H1 (cell line): ENCODE measurements at regions not wholly inside any gene's neighbourhood (a gene's known extent, or its start where the extent isn't known, plus 50 kb on each side); places are given as distances from the start of the nearest gene placed in this dataset.

Experiments
- CTCF ChIA-PET: fragments of 300-600 bp; sonication (Branson Sonifier 250); formaldehyde crosslinking; loops from one replicate; lab custom pipeline; 2021; ENCODE audit not compliant: partially characterized antibody; lab: Charles Lee
- POLR2A ChIA-PET: fragments of 300-600 bp; sonication (Branson Sonifier 250); formaldehyde crosslinking; loops from one replicate; lab custom pipeline; 2021; ENCODE audit warnings: inconsistent platforms; ENCODE audit not compliant: partially characterized antibody; lab: Charles Lee
- DNase-seq, 2 experiments: peaks; one replicate each; pipeline versions ENCODE4 v3.0.0 to v3.0.0-alpha.2; 2010 to 2022; ENCODE audit warnings: low spot score in 2 of 2, low read depth in 1 of 2, mixed read lengths in 1 of 2
- FAIRE-seq: peaks from 2 replicates; lab custom pipeline; 2011; peaks lifted over from hg19 to GRCh38; lab: Jason Lieb, UNC
- H2AFZ ChIP-seq: 2 replicates; pipeline ENCODE4 v1.8.1; 2012; ENCODE audit warnings: low read length, inconsistent platforms
- H2AK5ac ChIP-seq: 2 replicates; pipeline ENCODE4 v1.6.1; 2013; ENCODE audit warnings: low read depth, low read length
- H2BK120ac ChIP-seq: replicated peaks from 2 replicates; pipeline ENCODE3; 2013; ENCODE audit warnings: low read depth, low read length, inconsistent platforms
- H2BK12ac ChIP-seq: 2 replicates; pipeline ENCODE4 v1.6.1; 2013; ENCODE audit warnings: low read depth, low read length
- H2BK15ac ChIP-seq: 2 replicates; pipeline ENCODE4 v1.6.1; 2013; ENCODE audit warnings: low read length
- H2BK20ac ChIP-seq: 2 replicates; pipeline ENCODE4 v1.6.1; 2013; ENCODE audit warnings: low read length
- H2BK5ac ChIP-seq: 2 replicates; pipeline ENCODE4 v1.6.1; 2013; ENCODE audit warnings: low read depth, low read length
- H3K14ac ChIP-seq: 2 replicates; pipeline ENCODE4 v1.6.1; 2013; ENCODE audit warnings: inconsistent platforms; ENCODE audit not compliant: insufficient read length
- H3K18ac ChIP-seq: 2 replicates; pipeline ENCODE4 v1.6.1; 2013; ENCODE audit warnings: low read length; ENCODE audit errors: extremely low read depth
- H3K23ac ChIP-seq: 2 replicates; pipeline ENCODE4 v1.6.1; 2013; ENCODE audit warnings: inconsistent platforms; ENCODE audit not compliant: insufficient read length
- H3K23me2 ChIP-seq: 2 replicates; pipeline ENCODE4 v1.6.1; 2013; ENCODE audit warnings: low read depth, low read length
- H3K27ac ChIP-seq: 2 replicates; pipeline ENCODE4 v1.6.1; 2011; ENCODE audit warnings: low read depth, low read length, inconsistent platforms
- H3K27me3 ChIP-seq, 4 experiments: replicated peaks in 1 of 4; 1 replicate in 1 of 4; 2 replicates in 3 of 4; pipeline versions ENCODE4 v1.6.1 to v1.8.1; 2011 to 2013; ENCODE audit warnings: low read length in 3 of 4, mild to moderate bottlenecking in 3 of 4, inconsistent platforms in 2 of 4, mixed read lengths in 2 of 4, moderate library complexity in 1 of 4; ENCODE audit not compliant: control insufficient read depth in 3 of 4, insufficient read depth in 3 of 4; ENCODE audit errors: extremely low read depth in 1 of 4
- H3K36me3 ChIP-seq, 4 experiments: 2 replicates each; pipeline versions ENCODE4 v1.6.1 to v1.8.1; 2011 to 2013; ENCODE audit warnings: mild to moderate bottlenecking in 4 of 4, low read length in 3 of 4, moderate library complexity in 2 of 4, control low read depth in 1 of 4, inconsistent platforms in 1 of 4; ENCODE audit not compliant: insufficient read depth in 4 of 4, control insufficient read depth in 2 of 4
- H3K4ac ChIP-seq: replicated peaks from 2 replicates; pipeline ENCODE3; 2013; ENCODE audit warnings: low read length, low read depth, mixed read lengths, inconsistent platforms; ENCODE audit not compliant: insufficient read length
- H3K4me1 ChIP-seq, 4 experiments: replicated peaks in 1 of 4; 1 replicate in 1 of 4; 2 replicates in 3 of 4; pipeline versions ENCODE4 v1.6.1 to v1.8.1; 2011 to 2013; ENCODE audit warnings: low read length in 3 of 4, inconsistent platforms in 2 of 4, mixed read lengths in 1 of 4; ENCODE audit not compliant: insufficient read depth in 4 of 4, control insufficient read depth in 3 of 4
- H3K4me2 ChIP-seq, 2 experiments: 2 replicates each; pipeline versions ENCODE4 v1.6.1 to v1.8.1; 2011 to 2013; ENCODE audit warnings: low read depth in 2 of 2, low read length in 2 of 2, control low read depth in 1 of 2, inconsistent platforms in 1 of 2, mild to moderate bottlenecking in 1 of 2; ENCODE audit not compliant: insufficient read depth in 1 of 2
- H3K4me3 ChIP-seq, 4 experiments: fragments of 200-600, 300-600 bp in 1 of 4; sonication (generic), shearing (Covaris generic), sonication (Bioruptor Twin) in 1 of 4; 2 replicates each; pipeline versions ENCODE4 v1.5.1 to v1.8.1; 2011 to 2016; ENCODE audit warnings: low read length in 4 of 4, low read depth in 3 of 4, control low read depth in 2 of 4, inconsistent platforms in 2 of 4, mild to moderate bottlenecking in 2 of 4, mixed read lengths in 1 of 4, moderate library complexity in 1 of 4; ENCODE audit not compliant: insufficient read depth in 2 of 4; ENCODE audit errors: extremely low read depth in 1 of 4
- H3K56ac ChIP-seq: replicated peaks from 2 replicates; pipeline ENCODE3; 2013; ENCODE audit warnings: low read depth, mild to moderate bottlenecking, mixed read lengths, low read length, inconsistent platforms; ENCODE audit not compliant: insufficient read length
- H3K79me1 ChIP-seq: 2 replicates; pipeline ENCODE4 v1.6.1; 2013; ENCODE audit warnings: low read depth, low read length, control low read depth
- H3K79me2 ChIP-seq, 2 experiments: 2 replicates each; pipeline versions ENCODE4 v1.6.1 to v1.8.1; 2012 to 2013; ENCODE audit warnings: low read length in 2 of 2, mild to moderate bottlenecking in 2 of 2, inconsistent platforms in 1 of 2; ENCODE audit not compliant: insufficient read depth in 2 of 2, control insufficient read depth in 1 of 2
- H3K9ac ChIP-seq, 4 experiments: replicated peaks in 1 of 4; 1 replicate in 1 of 4; 2 replicates in 3 of 4; pipeline versions ENCODE4 v1.6.1 to v1.8.1; 2011 to 2013; ENCODE audit warnings: low read depth in 3 of 4, low read length in 3 of 4, control low read depth in 2 of 4, mild to moderate bottlenecking in 2 of 4, moderate library complexity in 2 of 4, inconsistent platforms in 1 of 4; ENCODE audit errors: extremely low read depth in 1 of 4
- H3K9me3 ChIP-seq, 2 experiments: 2 replicates each; pipeline versions ENCODE4 v1.6.1 to v1.8.1; 2012 to 2013; ENCODE audit warnings: mild to moderate bottlenecking in 2 of 2, moderate library complexity in 2 of 2, control low read depth in 1 of 2, inconsistent platforms in 1 of 2, low read depth in 1 of 2, low read length in 1 of 2, mixed read lengths in 1 of 2; ENCODE audit not compliant: insufficient read depth in 2 of 2
- H4K20me1 ChIP-seq, 2 experiments: replicated peaks in 1 of 2; 2 replicates each; pipeline versions ENCODE3 to v1.8.1; 2011 to 2013; ENCODE audit warnings: inconsistent platforms in 2 of 2, low read length in 2 of 2, mild to moderate bottlenecking in 1 of 2; ENCODE audit not compliant: insufficient read depth in 2 of 2, control insufficient read depth in 1 of 2
- H4K5ac ChIP-seq: 2 replicates; pipeline ENCODE4 v1.6.1; 2013; ENCODE audit warnings: low read length, low read depth, mixed read lengths, inconsistent platforms; ENCODE audit not compliant: insufficient read length
- H4K8ac ChIP-seq: 2 replicates; pipeline ENCODE4 v1.8.0; 2013; ENCODE audit warnings: mild to moderate bottlenecking, moderate library complexity, low read length, inconsistent platforms; ENCODE audit not compliant: insufficient read depth; ENCODE audit errors: extremely low read depth
- H4K91ac ChIP-seq: replicated peaks from 2 replicates; pipeline ENCODE3; 2013; ENCODE audit warnings: low read length, mixed read lengths, inconsistent platforms; ENCODE audit not compliant: insufficient read length
- BRCA1 ChIP-seq: IDR thresholded peaks from 2 replicates; pipeline ENCODE4 v1.6.1; 2012; ENCODE audit warnings: low read depth, low read length, improper control_type of control experiment
- CBX8 ChIP-seq: fragments of 300-800, 300-1000 bp; sonication (generic); IDR thresholded peaks from 2 replicates; pipeline ENCODE4 v1.7.1; 2016; ENCODE audit warnings: low read depth, low read length, borderline replicate concordance
- CREB1 ChIP-seq: IDR thresholded peaks from 2 replicates; pipeline ENCODE4 v1.6.1; 2012; ENCODE audit warnings: inconsistent platforms
- JUN ChIP-seq: IDR thresholded peaks from 2 replicates; pipeline ENCODE4 v1.6.1; 2011; ENCODE audit warnings: low read depth, mild to moderate bottlenecking, improper control_type of control experiment, low read length
- KDM5A ChIP-seq: fragments of 200-600 bp; IDR thresholded peaks from 2 replicates; pipeline ENCODE4 v1.7.1; 2012; ENCODE audit warnings: mild to moderate bottlenecking, low read length, inconsistent platforms, mixed read lengths
- MAX ChIP-seq: IDR thresholded peaks from 2 replicates; pipeline ENCODE4 v1.6.1; 2012; ENCODE audit warnings: inconsistent platforms
- RNF2 ChIP-seq: fragments of 200-900, 300-1000 bp; sonication (generic); IDR thresholded peaks from 2 replicates; pipeline ENCODE4 v1.7.1; 2016; ENCODE audit warnings: borderline replicate concordance, low read depth, mild to moderate bottlenecking, antibody characterized with exemption, low read length; ENCODE audit not compliant: poor library complexity, severe bottlenecking; ENCODE audit errors: missing control alignments
- SP1 ChIP-seq: IDR thresholded peaks from 2 replicates; pipeline ENCODE4 v1.6.1; 2011; ENCODE audit warnings: low read depth, low read length
- SP2 ChIP-seq: IDR thresholded peaks from 2 replicates; pipeline ENCODE4 v1.6.1; 2012; ENCODE audit warnings: mild to moderate bottlenecking, low read length, inconsistent platforms
- SRF ChIP-seq: IDR thresholded peaks from 2 replicates; pipeline ENCODE4 v1.6.1; 2011; ENCODE audit warnings: mild to moderate bottlenecking, low read depth, low read length, moderate library complexity
- TEAD4 ChIP-seq: IDR thresholded peaks from 2 replicates; pipeline ENCODE4 v1.6.1; 2012; ENCODE audit warnings: low read depth, low read length, inconsistent platforms, mixed read lengths
- USF2 ChIP-seq: IDR thresholded peaks from 2 replicates; pipeline ENCODE4 v1.6.1; 2011; ENCODE audit warnings: low read length, improper control_type of control experiment
- ZNF274 ChIP-seq: IDR thresholded peaks from 2 replicates; pipeline ENCODE4 v1.7.0; 2012; ENCODE audit warnings: low read length, borderline replicate concordance; ENCODE audit errors: extremely low read depth
- WGBS, 2 experiments: shearing (Covaris generic) in 1 of 2; methylation state at CpG; one replicate each; pipeline versions ENCODE4 v1.1.6 to v1.1.7; 2013 to 2015; ENCODE audit warnings: low lambda C conversion rate in 2 of 2, mixed read lengths in 2 of 2, inconsistent platforms in 1 of 2, low coverage in 1 of 2, missing lambda C conversion rate in 1 of 2; ENCODE audit not compliant: insufficient replicate concordance in 2 of 2, insufficient coverage in 1 of 2, insufficient read length in 1 of 2; ENCODE audit errors: extremely low coverage in 1 of 2, missing lambda C conversion rate in 1 of 2; 5-methylcytosine and 5-hydroxymethylcytosine counted together

GRCh38 chr19:28456708-28457320 is 756.1 kb downstream of the UQCRFS1 start:
- FAIRE-seq (no peak), DNase-seq (no peak)
- H2BK5ac ChIP-seq = no peak overlapping the region
- no peak overlapping the region for H2BK15ac ChIP-seq
- no peak overlapping the region for H3K9ac ChIP-seq
- H2AFZ ChIP-seq = no peak overlapping the region
- no peak overlapping the region for H2BK20ac ChIP-seq
- H3K9me3 ChIP-seq = no peaks in the 10 kb centered on the region
- no peak overlapping the region for H3K18ac ChIP-seq
- CTCF ChIA-PET = interaction anchor here (0.6 to 1.5 kb wide), 5 partner anchors 8 to 206 kb away, joined by 3 to 5 read pairs (median 3); no protein-coding TSS in a partner anchor
- no peak overlapping the region for H2AK5ac ChIP-seq
- no peak overlapping the region for H3K4me2 ChIP-seq
- H4K5ac ChIP-seq = no peak overlapping the region
- H3K4ac ChIP-seq = no peak overlapping the region
- no peak overlapping the region for H3K23ac ChIP-seq
- H3K27ac ChIP-seq = no peak overlapping the region
- POLR2A ChIA-PET = no interaction called here
- H3K79me2 ChIP-seq = no peaks in the 10 kb centered on the region
- H4K20me1 ChIP-seq = no peaks in the 10 kb centered on the region
- H2BK12ac ChIP-seq = no peak overlapping the region
- H3K4me3 ChIP-seq = no peak overlapping the region
- no peaks in the 10 kb centered on the region; a peak in 1 of 8 replicates for H3K36me3 ChIP-seq
- no peak overlapping the region for H2BK120ac ChIP-seq
- 91% methylated on average over 5 of the region's 5 CpGs; no CpG with 5 or more reads in 1 of the 2 experiments for WGBS, 2 experiments
- no peaks in the 10 kb centered on the region for H3K27me3 ChIP-seq
- H3K23me2 ChIP-seq = no peaks in the 10 kb centered on the region
- H3K4me1 ChIP-seq = peaks cover 2 to 4% (median 3%) of the 10 kb centered on the region in 4 experiments; a peak in 3 of 7 replicates
- no peak overlapping the region for H4K8ac ChIP-seq
- no peak overlapping the region for H3K56ac ChIP-seq
- no peak overlapping the region for H4K91ac ChIP-seq
- no peaks in the 10 kb centered on the region for H3K79me1 ChIP-seq
- H3K14ac ChIP-seq = no peak overlapping the region
- no peak for TF ChIP-seq MAX
- TF ChIP-seq KDM5A = no peak
- no peak for TF ChIP-seq USF2
- no peak for TF ChIP-seq BRCA1
- TF ChIP-seq CBX8 = no peak
- no peak for TF ChIP-seq ZNF274
- no peak for TF ChIP-seq JUN
- no peak for TF ChIP-seq SP2
- TF ChIP-seq CREB1 = no peak
- no peak for TF ChIP-seq SRF
- TF ChIP-seq TEAD4 = no peak
- no peak for TF ChIP-seq RNF2
- no peak for TF ChIP-seq SP1
